Endothelial cell of umbilical vein (primary cell): ENCODE measurements at regions not wholly inside any gene's neighbourhood (a gene's known extent, or its start where the extent isn't known, plus 50 kb on each side); places are given as distances from the start of the nearest gene placed in this dataset.

Experiments used
- BruUV-seq: library from RNA; stranded (reverse); fragments of 400-500 nt; replicated peaks from 2 replicates; lab custom pipeline; 2021; lab: Mats Ljungman, UMichigan
- CTCF ChIA-PET: fragments of 300-600, 350-600 bp; sonication (Branson Sonifier 250); formaldehyde crosslinking; loops from one replicate; lab custom pipeline; 2021; ENCODE audit warnings: antibody characterized with exemption, inconsistent platforms; lab: Charles Lee
- POLR2A ChIA-PET: fragments of 300-600, 350-600 bp; sonication (Branson Sonifier 250); formaldehyde crosslinking; loops from one replicate; lab custom pipeline; 2021; ENCODE audit warnings: antibody characterized with exemption, inconsistent platforms; lab: Charles Lee
- DNase-seq: peaks from one replicate; pipeline ENCODE4 v3.0.0-alpha.2; 2011; ENCODE audit warnings: low read depth, low spot score
- FAIRE-seq: peaks from 2 replicates; lab custom pipeline; 2011; peaks lifted over from hg19 to GRCh38; lab: Jason Lieb, UNC
- H2AFZ ChIP-seq: 2 replicates; pipeline ENCODE4 v1.6.0; 2012; ENCODE audit warnings: low read depth, low read length, control low read depth, inconsistent platforms
- H3K27ac ChIP-seq: 2 replicates; pipeline ENCODE4 v1.5.1; 2011; ENCODE audit warnings: low read depth, mild to moderate bottlenecking, control low read depth, low read length, moderate library complexity; ENCODE audit not compliant: insufficient read depth
- H3K27me3 ChIP-seq, 2 experiments: 2 replicates each; pipeline versions ENCODE4 v1.6.0 to v1.6.1; 2011; ENCODE audit warnings: low read length in 2 of 2, mixed read lengths in 1 of 2; ENCODE audit not compliant: control insufficient read depth in 2 of 2, insufficient read depth in 2 of 2
- H3K36me3 ChIP-seq, 2 experiments: 2 replicates in 1 of 2; 3 replicates in 1 of 2; pipeline ENCODE4 v1.5.1; 2011; ENCODE audit warnings: low read length in 2 of 2, mild to moderate bottlenecking in 1 of 2, moderate library complexity in 1 of 2; ENCODE audit not compliant: control insufficient read depth in 2 of 2, insufficient read depth in 2 of 2; ENCODE audit errors: extremely low read depth in 1 of 2
- H3K4me1 ChIP-seq: 3 replicates; pipeline ENCODE4 v1.5.1; 2011; ENCODE audit warnings: mild to moderate bottlenecking, low read length; ENCODE audit not compliant: control insufficient read depth, insufficient read depth; ENCODE audit errors: extremely low read depth
- H3K4me2 ChIP-seq: 2 replicates; pipeline ENCODE4 v1.6.1; 2011; ENCODE audit warnings: low read length, control low read depth, mixed read lengths; ENCODE audit not compliant: insufficient read depth
- H3K4me3 ChIP-seq, 3 experiments: fragments of 200-600 bp in 1 of 3; sonication (generic), shearing (Covaris generic) in 1 of 3; replicated peaks in 1 of 3; 2 replicates each; pipeline ENCODE4 v1.5.1; 2011 to 2016; ENCODE audit warnings: control low read depth in 3 of 3, low read length in 3 of 3, mild to moderate bottlenecking in 2 of 3, inconsistent platforms in 1 of 3, low read depth in 1 of 3, moderate library complexity in 1 of 3; ENCODE audit not compliant: insufficient read depth in 1 of 3
- H3K79me2 ChIP-seq: 2 replicates; pipeline ENCODE4 v1.6.0; 2012; ENCODE audit warnings: low read length, inconsistent platforms; ENCODE audit not compliant: control insufficient read depth, insufficient read depth
- H3K9ac ChIP-seq: replicated peaks from 2 replicates; pipeline ENCODE3; 2011; ENCODE audit warnings: low read length, control low read depth; ENCODE audit not compliant: insufficient read depth; ENCODE audit errors: extremely low read depth
- H3K9me1 ChIP-seq: replicated peaks from 3 replicates; pipeline ENCODE4 v1.6.0; 2011; ENCODE audit warnings: mild to moderate bottlenecking, low read length; ENCODE audit not compliant: control insufficient read depth, insufficient read depth; ENCODE audit errors: extremely low read depth
- H3K9me3 ChIP-seq: replicated peaks from 2 replicates; pipeline ENCODE4 v1.5.1; 2012; ENCODE audit warnings: low read length, inconsistent platforms; ENCODE audit not compliant: control insufficient read depth, insufficient read depth
- H4K20me1 ChIP-seq: replicated peaks from 2 replicates; pipeline ENCODE3; 2011; ENCODE audit warnings: mild to moderate bottlenecking, low read length; ENCODE audit not compliant: control insufficient read depth, insufficient read depth; ENCODE audit errors: extremely low read depth
- CTCF ChIP-seq, 2 donors: IDR thresholded peaks; 1 replicate in 1 of 2; 2 replicates in 1 of 2; pipeline ENCODE4 v1.5.1; 2011; ENCODE audit warnings: low read length in 2 of 2, mild to moderate bottlenecking in 2 of 2, moderate library complexity in 2 of 2, control low read depth in 1 of 2, inconsistent platforms in 1 of 2, low read depth in 1 of 2; ENCODE audit not compliant: insufficient read depth in 1 of 2; ENCODE audit errors: extremely low read depth in 1 of 2
- EZH2 ChIP-seq: IDR thresholded peaks from 2 replicates; pipeline ENCODE4 v1.6.1; 2012; ENCODE audit warnings: borderline replicate concordance, low read depth, mild to moderate bottlenecking, moderate library complexity, low read length, inconsistent platforms; ENCODE audit not compliant: severe bottlenecking
- FOS ChIP-seq: IDR thresholded peaks from 2 replicates; pipeline ENCODE4 v1.6.1; 2011; ENCODE audit warnings: mild to moderate bottlenecking, low read length, moderate library complexity, borderline replicate concordance; ENCODE audit not compliant: insufficient read depth
- GATA2 ChIP-seq: IDR thresholded peaks from 2 replicates; pipeline ENCODE4 v1.7.0; 2011; ENCODE audit warnings: low read depth, mild to moderate bottlenecking, moderate library complexity, mixed read lengths, low read length; ENCODE audit not compliant: insufficient read length, insufficient read depth
- JUN ChIP-seq: IDR thresholded peaks from 2 replicates; pipeline ENCODE4 v1.6.1; 2011; ENCODE audit warnings: borderline replicate concordance, low read depth; ENCODE audit not compliant: insufficient read length, insufficient read depth
- MAX ChIP-seq: IDR thresholded peaks from 2 replicates; pipeline ENCODE4 v1.6.1; 2011; ENCODE audit not compliant: insufficient read depth, insufficient read length
- MYC ChIP-seq: IDR thresholded peaks from one replicate; pipeline ENCODE4 v1.6.1; 2011; ENCODE audit warnings: mild to moderate bottlenecking, low read depth, low read length
- POLR2A ChIP-seq: IDR thresholded peaks from 2 replicates; pipeline ENCODE4 v1.6.1; 2012; ENCODE audit warnings: low read depth, mild to moderate bottlenecking, control low read depth, low read length
- POLR2AphosphoS5 ChIP-seq: IDR thresholded peaks from 2 replicates; pipeline ENCODE4 v1.6.1; 2012; ENCODE audit warnings: low read depth, mild to moderate bottlenecking, control low read depth, low read length, moderate library complexity; ENCODE audit not compliant: insufficient read depth
- dilution Hi-C: fragments of 300-500 bp; cut with MboI; formaldehyde crosslinking; loops from one replicate; pipeline ENCODE4 v1.15.0; 2019; ENCODE audit warnings: low sequenced_read_pairs; ENCODE audit not compliant: extremely low pct_ligation_motif_present
- intact Hi-C: fragments of 100-400 bp; cut with micrococcal nuclease; formaldehyde crosslinking; loops from one replicate; pipeline ENCODE4 v1.10.0; 2022

GRCh38 chr1:190963321-190963720, 485.7 kb upstream of the BRINP3 start:
- no peak overlapping the region for H3K4me2 ChIP-seq
- H2AFZ ChIP-seq, result no peak overlapping the region
- no peaks in the 10 kb centered on the region for H3K27me3 ChIP-seq
- no peak for DNase-seq
- intact Hi-C loops (no loop called here), dilution Hi-C loops (no loop called here)
- no peak for FAIRE-seq
- CTCF ChIA-PET, result interaction anchor here (0.7 kb wide), 1 partner anchor 9 kb away, joined by 3 read pairs; no protein-coding TSS in a partner anchor
- no peak overlapping the region for H3K4me3 ChIP-seq
- no peaks in the 10 kb centered on the region for H3K79me2 ChIP-seq
- no TSS peak for BruUV-seq
- H3K9me1 ChIP-seq, result no peaks in the 10 kb centered on the region
- H3K4me1 ChIP-seq, result peaks cover 2% of the 10 kb centered on the region
- no peaks in the 10 kb centered on the region for H4K20me1 ChIP-seq
- no peaks in the 10 kb centered on the region for H3K36me3 ChIP-seq
- no peaks in the 10 kb centered on the region for H3K9me3 ChIP-seq
- TF ChIP-seq POLR2AphosphoS5 (no peak), FOS (no peak), GATA2 (no peak), CTCF (IDR thresholded peaks at IDR 0.05; ENCODE audit: extremely low read depth in 1 of 2, insufficient read depth in 1 of 2, low read depth in 1 of 2, low read length in 2 of 2) (no peak), MYC (no peak), POLR2A (no peak), MAX (no peak), EZH2 (no peak), JUN (no peak)
- POLR2A ChIA-PET, result no interaction called here
- H3K9ac ChIP-seq, result no peak overlapping the region
- H3K27ac ChIP-seq, result no peak overlapping the region
